ENCODE measurements at regions not wholly inside any gene's neighbourhood (a gene's known extent, or its start where the extent isn't known, plus 50 kb on each side); places are given as distances from the start of the nearest gene placed in this dataset.

DNA sequence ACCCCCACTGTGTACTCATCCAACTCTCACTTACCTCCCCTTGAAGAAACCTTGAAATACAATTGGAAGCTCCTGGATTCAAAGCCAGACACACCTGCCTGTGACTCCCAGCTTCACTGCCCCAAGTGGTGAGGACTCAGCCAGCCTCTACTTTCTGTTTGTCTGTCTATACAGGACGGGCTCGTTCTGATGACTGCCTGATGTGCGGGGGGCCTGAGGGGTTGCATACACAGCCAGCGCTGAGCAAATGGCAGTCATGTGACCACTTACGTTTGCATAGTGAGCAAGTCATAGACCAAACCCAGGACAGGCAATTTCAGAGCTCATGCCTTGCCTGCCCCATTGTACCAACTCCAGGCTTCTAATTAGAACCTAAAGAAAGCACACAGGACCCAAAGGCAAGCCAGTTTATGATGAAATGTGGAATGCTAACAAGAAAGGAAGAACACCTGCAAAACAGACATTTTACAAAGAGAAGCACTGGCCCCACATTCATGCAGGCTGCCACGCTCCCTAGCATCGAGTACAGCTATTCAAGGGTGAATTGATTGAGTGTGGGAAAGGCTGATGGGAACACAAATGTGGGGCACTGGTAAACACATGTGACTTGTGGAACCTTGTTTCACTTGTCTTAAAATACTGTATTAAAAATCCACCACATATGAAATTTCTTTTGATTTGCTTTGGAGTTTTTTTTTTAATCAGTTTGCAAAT lies 137.8 kb downstream of the LNPK start:
- ATAC-seq (ENCODE audit: low FRiP score in 2 of 2), result peak in 1 of 2 donors; percentile 49
- Histone ChIP-seq H3K27me3 (peaks cover 0 to 3% (median 0%) of the 10 kb centered on the region in 4 donors), H3K4me3 (no peak overlapping the region), H3K27ac (no peak overlapping the region), H3K36me3 (no peaks in the 10 kb centered on the region), H3K4me1 (no peaks in the 10 kb centered on the region), H3K9me3 (no peaks in the 10 kb centered on the region)
- no peak for DNase-seq
- WGBS, 2 donors, result 60 to 72% methylated on average over 7 of the region's 7 CpGs
- no peak for TF ChIP-seq POLR2A (IDR thresholded peaks at IDR 0.05)
- TF ChIP-seq, protein P1, sequence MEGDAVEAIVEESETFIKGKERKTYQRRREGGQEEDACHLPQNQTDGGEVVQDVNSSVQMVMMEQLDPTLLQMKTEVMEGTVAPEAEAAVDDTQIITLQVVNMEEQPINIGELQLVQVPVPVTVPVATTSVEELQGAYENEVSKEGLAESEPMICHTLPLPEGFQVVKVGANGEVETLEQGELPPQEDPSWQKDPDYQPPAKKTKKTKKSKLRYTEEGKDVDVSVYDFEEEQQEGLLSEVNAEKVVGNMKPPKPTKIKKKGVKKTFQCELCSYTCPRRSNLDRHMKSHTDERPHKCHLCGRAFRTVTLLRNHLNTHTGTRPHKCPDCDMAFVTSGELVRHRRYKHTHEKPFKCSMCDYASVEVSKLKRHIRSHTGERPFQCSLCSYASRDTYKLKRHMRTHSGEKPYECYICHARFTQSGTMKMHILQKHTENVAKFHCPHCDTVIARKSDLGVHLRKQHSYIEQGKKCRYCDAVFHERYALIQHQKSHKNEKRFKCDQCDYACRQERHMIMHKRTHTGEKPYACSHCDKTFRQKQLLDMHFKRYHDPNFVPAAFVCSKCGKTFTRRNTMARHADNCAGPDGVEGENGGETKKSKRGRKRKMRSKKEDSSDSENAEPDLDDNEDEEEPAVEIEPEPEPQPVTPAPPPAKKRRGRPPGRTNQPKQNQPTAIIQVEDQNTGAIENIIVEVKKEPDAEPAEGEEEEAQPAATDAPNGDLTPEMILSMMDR (IDR thresholded peaks at IDR 0.05), result no peak

DNA sequence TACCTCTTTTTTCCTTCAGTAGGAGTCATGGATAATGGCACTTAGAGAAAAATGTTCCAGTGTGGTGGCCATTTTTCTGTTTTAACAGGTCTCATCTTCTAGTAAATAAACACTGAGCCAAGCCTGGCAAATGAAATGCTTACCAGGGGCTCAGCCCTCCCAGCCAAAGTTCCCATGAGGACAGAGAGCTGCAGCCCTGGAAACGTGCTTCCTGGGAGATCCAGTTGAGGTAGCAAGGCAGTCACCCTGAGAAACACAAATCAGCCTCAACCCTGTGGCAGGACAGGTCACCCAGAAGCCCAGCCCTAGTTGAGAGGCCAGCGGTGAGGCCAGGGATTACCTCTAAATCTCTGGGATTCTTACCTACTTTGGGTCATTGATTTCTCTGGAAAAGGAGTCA lies 140.1 kb downstream of the LNPK start:
- Histone ChIP-seq H3K9me3 (no peaks in the 10 kb centered on the region), H3K4me1 (no peaks in the 10 kb centered on the region), H3K4me3 (no peak overlapping the region), H3K36me3 (no peaks in the 10 kb centered on the region), H3K27me3 (peaks cover 0 to 3% (median 0%) of the 10 kb centered on the region in 4 donors), H3K27ac (no peak overlapping the region)
- ATAC-seq (ENCODE audit: low FRiP score in 2 of 2), result no peak
- no peak for TF ChIP-seq POLR2AphosphoS5 (IDR thresholded peaks at IDR 0.05)
- TF ChIP-seq, protein P1 (IDR thresholded peaks at IDR 0.05), result no peak
- no peak for TF ChIP-seq EP300 (IDR thresholded peaks at IDR 0.05)
- no peak for TF ChIP-seq POLR2A (IDR thresholded peaks at IDR 0.05)
- 54 to 62% methylated on average over 2 of the region's 2 CpGs for WGBS, 2 donors
- DNase-seq, result no peak

DNA sequence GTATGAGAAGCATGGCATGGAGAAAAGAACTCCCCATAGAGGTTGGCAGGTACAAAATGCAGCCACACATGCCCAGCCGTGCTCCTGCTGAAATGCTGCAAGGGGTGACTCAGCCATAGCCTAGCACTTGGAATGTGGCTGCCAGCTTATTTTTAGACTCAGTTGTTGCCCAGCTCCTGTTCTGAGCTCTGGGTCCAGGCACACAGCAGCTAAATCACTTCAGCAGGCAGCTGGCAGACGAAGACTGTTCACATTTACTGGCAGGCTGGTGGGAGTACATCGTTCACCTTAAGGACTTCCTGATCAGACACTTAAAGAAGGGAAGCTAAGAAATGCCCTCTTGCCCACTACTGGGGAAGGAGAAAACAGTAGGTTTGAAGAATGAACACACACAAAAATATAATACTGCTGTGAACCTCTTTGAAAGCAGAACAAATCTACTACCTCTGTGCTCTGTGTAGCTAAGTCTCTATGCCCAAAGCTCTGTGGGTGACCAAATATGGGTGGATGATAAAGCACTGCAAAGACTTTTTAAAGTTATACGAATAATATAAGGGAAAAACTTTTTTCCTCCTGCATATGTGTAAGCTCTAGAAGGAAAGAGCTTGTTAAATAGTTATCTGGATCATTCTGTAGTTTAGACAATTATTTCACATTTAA lies 146.1 kb downstream of the LNPK start:
- Histone ChIP-seq H3K27me3 (no peaks in the 10 kb centered on the region), H3K27ac (no peak overlapping the region), H3K36me3 (no peaks in the 10 kb centered on the region), H3K4me1 (no peaks in the 10 kb centered on the region), H3K9me3 (no peaks in the 10 kb centered on the region), H3K4me3 (no peak overlapping the region)
- no peak for ATAC-seq (ENCODE audit: low FRiP score in 2 of 2)
- 41 to 56% methylated on average over 4 of the region's 4 CpGs for WGBS, 2 donors
- peak in 1 of 2 donors; percentile 28 for DNase-seq
- TF ChIP-seq POLR2A (IDR thresholded peaks at IDR 0.05) (no peak), POLR2AphosphoS5 (IDR thresholded peaks at IDR 0.05) (no peak), EP300 (IDR thresholded peaks at IDR 0.05) (no peak)
- TF ChIP-seq, protein P1 (IDR thresholded peaks at IDR 0.05), result no peak

DNA sequence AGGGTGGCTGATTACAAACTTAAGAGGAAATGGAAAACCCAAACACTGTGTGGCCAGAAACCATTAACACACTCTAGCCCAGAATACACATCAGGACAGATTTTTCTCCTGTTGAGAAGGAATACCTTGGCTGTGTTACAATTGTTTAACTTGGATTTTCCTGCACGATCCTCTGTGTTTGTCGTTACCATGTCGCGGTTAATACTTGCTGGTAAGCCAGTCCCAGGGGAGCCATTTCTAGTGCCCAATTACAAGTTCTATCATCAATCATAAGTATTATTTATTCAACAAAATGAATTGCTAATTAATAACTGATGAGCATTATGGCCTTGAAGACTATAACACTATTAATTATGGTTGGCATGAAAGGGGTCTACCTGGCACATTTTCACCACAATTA lies 146.8 kb downstream of the LNPK start:
- H3K36me3 ChIP-seq, result no peaks in the 10 kb centered on the region
- ATAC-seq (ENCODE audit: low FRiP score in 2 of 2), result no peak
- 34 to 65% methylated on average over 4 of the region's 4 CpGs for WGBS, 2 donors

More for the DNA sequence above, 146.8 kb downstream of the LNPK start:
- TF ChIP-seq POLR2AphosphoS5 (IDR thresholded peaks at IDR 0.05) (no peak), POLR2A (IDR thresholded peaks at IDR 0.05) (no peak), EP300 (IDR thresholded peaks at IDR 0.05) (no peak)
- TF ChIP-seq, protein P1 (IDR thresholded peaks at IDR 0.05), result no peak
- Histone ChIP-seq H3K27ac (no peak overlapping the region), H3K4me3 (no peak overlapping the region), H3K9me3 (no peaks in the 10 kb centered on the region), H3K4me1 (no peaks in the 10 kb centered on the region), H3K27me3 (no peaks in the 10 kb centered on the region)
- DNase-seq, result no peak
